GM18511 (cell line): ENCODE measurements at regions not wholly inside any gene's neighbourhood (a gene's known extent, or its start where the extent isn't known, plus 50 kb on each side); places are given as distances from the start of the nearest gene placed in this dataset.

Source experiments
- ATAC-seq: cut with Tn5 transposase; IDR thresholded peaks from one replicate; pipeline ENCODE4 v1.9.1; 2021; ENCODE audit warnings: mild to moderate bottlenecking, moderate library complexity; ENCODE audit not compliant: unreplicated experiment

DNA sequence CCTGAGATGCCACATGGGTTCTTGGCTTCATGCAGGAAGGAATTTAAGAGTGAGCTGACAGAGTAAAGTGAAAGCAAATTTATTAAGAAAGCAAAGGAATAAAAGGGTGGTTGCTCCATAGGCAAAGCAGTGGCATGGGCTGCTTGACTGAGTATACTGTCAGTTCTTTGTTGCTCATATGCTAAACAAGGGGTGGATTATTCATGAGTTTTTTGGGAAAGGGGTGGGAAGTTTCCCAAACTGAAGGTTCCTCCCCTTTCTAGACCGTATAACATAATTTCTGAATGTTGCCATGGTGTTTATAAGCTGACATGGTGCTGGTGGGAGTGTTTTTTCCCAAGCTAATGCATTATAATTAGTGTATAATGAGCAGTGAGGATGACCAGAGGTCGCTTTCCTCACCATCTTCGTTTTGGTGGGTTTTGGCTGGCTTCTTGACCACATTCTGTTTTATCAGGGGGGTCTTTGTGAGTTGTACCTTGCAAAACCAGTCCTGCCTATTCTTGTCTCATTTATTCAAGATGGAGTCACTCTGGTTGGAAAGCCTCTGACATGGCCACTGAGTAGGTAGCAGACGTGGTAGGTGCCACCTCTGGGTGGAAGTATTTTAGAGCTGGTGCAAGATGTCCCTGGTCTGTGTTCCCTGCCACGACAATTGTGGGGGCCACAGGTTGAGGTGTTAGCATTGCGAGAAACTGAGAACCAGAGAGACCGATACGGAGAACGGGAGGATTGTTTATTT, 107.5 kb upstream of the SDK1 start:
- ATAC-seq = no peak

- ATAC-seq = no peak
Measured at GRCh38 chr7:3194501-3195141, 106.4 kb upstream of the SDK1 start.

- no peak for ATAC-seq
Measured at GRCh38 chr7:3195160-3195559, 105.9 kb upstream of the SDK1 start.

- no peak for ATAC-seq
Measured at GRCh38 chr7:3196629-3197400, 104.2 kb upstream of the SDK1 start.

GRCh38 chr7:3197567-3198213, 103.4 kb upstream of the SDK1 start:
- no peak for ATAC-seq

DNA sequence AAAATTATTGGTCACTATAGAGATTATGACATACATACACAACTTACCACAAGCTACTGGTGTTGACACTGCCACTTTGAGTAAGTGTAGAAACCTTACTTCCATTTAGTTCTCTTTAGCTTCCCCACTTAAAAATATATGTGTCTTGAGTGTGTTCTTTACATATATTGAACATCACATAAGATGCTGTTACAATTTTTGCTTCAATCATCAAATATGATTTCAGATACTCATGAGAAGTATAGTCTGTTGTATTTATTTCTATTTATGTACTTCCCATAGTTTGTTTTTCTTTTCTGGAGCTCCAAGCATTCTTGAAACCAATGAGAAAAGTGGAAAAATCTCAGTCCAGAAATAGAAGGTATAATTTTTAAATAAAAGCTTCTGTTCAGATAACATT, 102.7 kb upstream of the SDK1 start:
- ATAC-seq = no peak

DNA sequence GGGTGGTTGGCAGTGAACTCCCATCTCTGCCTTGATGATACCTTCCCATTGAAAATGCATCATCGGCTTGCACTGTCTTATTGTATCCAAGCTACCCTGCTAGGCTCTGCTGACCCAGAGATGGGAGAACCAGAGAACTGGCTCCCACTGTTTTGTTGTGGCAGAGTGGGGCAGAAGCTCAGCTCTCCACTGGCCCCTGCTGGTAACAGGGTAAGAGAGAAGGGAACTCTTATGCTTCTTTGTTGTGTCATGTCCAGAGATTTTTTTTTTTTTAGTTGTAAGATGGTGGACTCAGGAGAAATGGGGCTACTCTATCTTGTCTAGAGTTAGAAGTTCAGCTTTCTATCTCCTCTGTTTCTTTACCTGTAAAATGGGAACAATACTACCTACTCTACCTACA, 100.5 kb upstream of the SDK1 start:
- ATAC-seq = no peak

DNA sequence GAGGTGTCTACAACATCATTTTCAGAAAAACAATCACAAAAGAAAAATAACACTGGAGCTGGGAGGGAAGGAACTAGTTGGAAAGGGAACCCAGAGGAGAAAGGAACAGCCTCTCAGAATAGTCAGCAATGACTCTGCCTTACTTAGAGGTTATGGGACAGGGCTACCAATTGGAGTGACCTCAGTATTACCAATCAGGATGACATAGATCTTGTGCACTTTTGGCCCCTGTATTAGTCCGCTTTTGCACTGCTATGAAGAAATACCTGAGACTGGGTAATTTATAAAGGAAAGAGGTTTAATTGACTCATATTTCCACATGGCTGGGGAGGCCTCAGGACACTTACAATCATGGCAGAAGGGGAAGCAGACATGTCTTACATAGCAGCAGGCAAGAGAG, 99.7 kb upstream of the SDK1 start:
- no peak for ATAC-seq

- ATAC-seq = no peak
Measured at GRCh38 chr7:3201937-3202710, 98.9 kb upstream of the SDK1 start.

- ATAC-seq = no peak
Measured at GRCh38 chr7:3204526-3204925, 96.5 kb upstream of the SDK1 start.

GRCh38 chr7:3206101-3206500, 95.0 kb upstream of the SDK1 start:
- no peak for ATAC-seq

GRCh38 chr7:3206771-3207191, 94.3 kb upstream of the SDK1 start:
- no peak for ATAC-seq

DNA sequence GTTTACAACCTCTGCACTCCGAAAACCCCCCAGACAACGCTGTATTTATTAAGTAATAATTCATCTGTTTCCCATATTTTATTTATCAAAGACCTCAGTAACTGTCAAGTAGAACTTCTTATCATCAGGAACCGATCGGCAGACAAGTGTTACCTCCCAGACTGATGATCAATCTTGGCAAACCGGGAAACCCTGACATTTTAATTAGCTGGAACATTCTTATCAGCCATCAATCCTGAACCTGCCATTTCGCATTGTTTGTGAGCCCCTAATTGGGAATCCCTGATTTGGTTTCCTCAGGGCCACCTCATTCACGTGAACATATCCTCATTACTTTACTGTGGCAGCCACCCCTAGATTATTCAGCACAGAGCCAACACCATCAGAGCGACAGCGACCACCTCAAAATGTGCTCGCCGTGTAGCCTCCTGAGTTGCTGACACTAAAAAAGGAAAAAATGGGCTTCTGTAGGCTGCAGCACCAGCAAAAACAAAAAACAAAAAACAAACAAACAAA, 93.6 kb upstream of the SDK1 start:
- no peak for ATAC-seq

GRCh38 chr7:3210531-3210930, 90.5 kb upstream of the SDK1 start:
- no peak for ATAC-seq

DNA sequence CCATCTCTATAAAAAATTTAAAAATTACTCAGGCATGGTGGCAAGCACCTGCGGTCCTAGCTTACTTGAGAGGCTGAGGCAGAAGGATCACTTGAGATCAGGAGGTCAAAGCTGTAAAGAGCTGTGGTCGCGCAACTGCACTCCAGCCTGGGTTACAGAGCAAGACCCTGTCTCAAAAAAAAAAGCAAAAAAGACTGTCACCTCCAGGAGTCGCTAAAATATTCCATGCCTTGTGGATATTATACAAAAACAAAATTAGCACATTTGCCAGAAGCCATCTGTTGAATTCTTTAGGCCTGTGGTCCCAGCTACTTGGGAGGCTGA, 87.0 kb upstream of the SDK1 start:
- ATAC-seq = no peak

DNA sequence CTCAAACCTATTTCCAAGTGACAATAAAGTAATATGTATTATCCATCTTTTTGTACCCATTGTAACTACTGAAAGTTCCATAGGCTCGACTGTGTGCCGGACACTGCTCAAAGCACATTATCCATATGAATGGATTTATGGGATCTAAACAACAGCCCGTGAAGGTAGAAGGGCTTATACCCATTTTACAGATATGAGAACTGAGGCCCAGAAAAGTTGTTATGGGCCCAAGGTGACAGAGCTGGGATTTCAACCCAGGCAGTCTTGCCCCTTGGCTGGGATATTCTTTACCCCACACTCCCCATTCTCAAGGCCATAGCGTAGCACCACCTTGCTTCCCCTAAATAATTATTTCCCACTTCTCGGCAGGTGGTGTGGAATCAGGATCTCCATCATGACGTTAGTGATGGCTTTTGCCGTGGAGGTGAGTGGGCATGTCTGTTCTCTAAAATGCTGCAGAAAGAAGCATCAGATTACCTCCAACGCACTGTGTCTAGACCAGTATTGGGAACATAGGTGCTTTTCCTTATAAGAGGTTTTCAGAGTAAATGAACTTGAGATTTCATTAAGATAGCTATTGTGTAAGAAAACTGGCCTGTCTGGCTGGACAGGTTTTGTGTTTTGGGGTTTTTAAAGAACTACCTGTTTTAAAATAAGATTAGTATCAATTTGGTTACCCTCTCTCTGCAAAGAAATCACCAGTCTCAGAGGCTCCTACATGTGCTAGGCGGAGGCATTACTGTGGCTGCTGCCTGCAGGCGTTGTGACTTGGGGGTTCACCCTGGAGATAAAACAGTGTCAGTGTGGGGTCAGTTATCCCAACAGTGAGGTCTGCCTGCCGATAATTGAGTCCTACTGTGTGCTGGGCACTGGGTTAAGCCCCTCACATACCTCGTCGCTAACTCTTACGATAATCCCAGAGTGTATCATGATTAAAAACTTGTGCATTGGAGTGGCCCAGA, 85.1 kb upstream of the SDK1 start:
- no peak for ATAC-seq

GRCh38 chr7:3217166-3217565, 83.9 kb upstream of the SDK1 start:
- no peak for ATAC-seq

DNA sequence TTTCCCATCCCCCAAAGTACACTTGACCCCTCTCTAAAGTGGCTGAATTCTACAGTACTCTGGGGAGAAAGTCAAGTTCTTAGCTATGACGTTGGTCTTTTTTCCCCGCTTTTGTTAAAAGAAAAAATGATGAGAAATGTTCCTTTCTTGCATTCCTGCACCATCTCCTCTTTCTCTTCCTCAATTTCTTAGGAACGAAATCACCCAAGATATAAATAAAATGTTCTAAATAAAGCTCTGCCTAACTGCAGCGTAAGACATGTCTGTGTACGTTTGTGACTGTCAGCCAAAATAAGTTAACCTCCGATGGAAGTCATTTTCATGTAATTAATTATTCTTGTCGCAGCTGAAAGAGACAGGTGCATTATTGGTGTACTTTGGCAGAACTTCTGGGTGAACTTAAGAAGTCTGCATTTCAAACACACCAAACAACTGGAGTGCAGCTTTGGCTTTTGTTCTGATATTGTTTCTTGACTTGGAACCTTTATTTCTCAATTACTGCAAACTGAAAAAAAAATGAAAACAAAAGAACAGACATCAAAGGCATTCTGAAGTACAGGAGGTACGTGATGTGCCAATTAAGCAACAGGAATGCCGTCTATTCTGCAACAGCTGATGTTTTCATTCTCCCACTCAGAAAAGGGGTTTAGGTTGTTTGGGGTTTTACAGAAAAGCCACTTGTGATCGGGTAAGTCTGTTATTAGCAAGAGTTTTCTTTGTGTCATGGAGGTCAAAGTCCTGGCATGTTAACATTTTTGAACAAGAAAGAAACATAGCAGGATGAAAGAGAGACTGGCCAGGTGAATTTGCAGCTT, 82.4 kb upstream of the SDK1 start:
- no peak for ATAC-seq
